Esophagus muscularis mucosa (tissue), 4 donors: ENCODE measurements at regions not wholly inside any gene's neighbourhood (a gene's known extent, or its start where the extent isn't known, plus 50 kb on each side); places are given as distances from the start of the nearest gene placed in this dataset.

ENCODE experiments used
- DNase-seq: peaks from one replicate; pipeline ENCODE4 v3.0.0-alpha.2; 2017; ENCODE audit errors: extremely low spot score
- H3K27ac ChIP-seq, 4 donors: fragments of 200-600 bp; sonication (generic); replicated peaks in 1 of 4; 1 replicate in 3 of 4; 2 replicates in 1 of 4; pipeline ENCODE4 v1.5.1; 2016 to 2019; ENCODE audit warnings: mild to moderate bottlenecking in 1 of 4
- H3K27me3 ChIP-seq, 4 donors: fragments of 200-600 bp; sonication (generic); one replicate each; pipeline versions ENCODE4 v1.5.1 to v1.6.0; 2016 to 2019
- H3K36me3 ChIP-seq, 4 donors: fragments of 200-600 bp; sonication (generic); one replicate each; pipeline ENCODE4 v1.5.1; 2016 to 2019
- H3K4me1 ChIP-seq, 4 donors: fragments of 200-600 bp; sonication (generic); one replicate each; pipeline ENCODE4 v1.5.1; 2016 to 2019
- H3K4me3 ChIP-seq, 4 donors: fragments of 200-600 bp; sonication (generic); 1 replicate in 2 of 4; 2 replicates in 2 of 4; pipeline ENCODE4 v1.5.1; 2016 to 2019; ENCODE audit warnings: mild to moderate bottlenecking in 4 of 4, moderate library complexity in 1 of 4
- H3K9me3 ChIP-seq, 4 donors: fragments of 200-600 bp; sonication (generic); 1 replicate in 3 of 4; 2 replicates in 1 of 4; pipeline ENCODE4 v1.5.1; 2016 to 2019
- CTCF ChIP-seq, 3 experiments: fragments of 200-600 bp in 2 of 3; fragments of 450-650 bp in 1 of 3; sonication (generic) in 2 of 3; IDR thresholded peaks; one replicate each; pipeline ENCODE4 v1.5.1; 2017 to 2019; ENCODE audit warnings: antibody characterized with exemption in 3 of 3, mild to moderate bottlenecking in 2 of 3, moderate library complexity in 1 of 3
- EP300 ChIP-seq: sonication (generic); formaldehyde crosslinking; IDR thresholded peaks from one replicate; pipeline ENCODE4 v1.6.1; 2017; ENCODE audit warnings: antibody characterized with exemption
- POLR2A ChIP-seq: fragments of 450-650 bp; IDR thresholded peaks from one replicate; pipeline ENCODE4 v1.6.1; 2017; ENCODE audit warnings: antibody characterized with exemption, moderate library complexity, mild to moderate bottlenecking, low read depth
- POLR2AphosphoS5 ChIP-seq, 2 donors: sonication (generic); formaldehyde crosslinking; IDR thresholded peaks; one replicate each; pipeline ENCODE4 v1.6.1; 2017; ENCODE audit warnings: antibody characterized with exemption in 2 of 2
- WGBS: methylation state at CpG from one replicate; pipeline ENCODE4 v1.1.5; 2018; 5-methylcytosine and 5-hydroxymethylcytosine counted together
- intact Hi-C: fragments of 100-400 bp; cut with DNase I; formaldehyde crosslinking; loops from one replicate; pipeline ENCODE4 v1.15.1; 2023

GRCh38 chr1:8145545-8146202 lies 119.6 kb upstream of the ERRFI1 start:
- Histone ChIP-seq H3K4me3 (no peak overlapping the region), H3K27me3 (no peaks in the 10 kb centered on the region), H3K36me3 (no peaks in the 10 kb centered on the region), H3K4me1 (peaks cover 0 to 43% (median 34%) of the 10 kb centered on the region in 4 donors), H3K9me3 (no peaks in the 10 kb centered on the region), H3K27ac (peak overlapping the region in 1 of 4 donors; percentile 48)
- 82% methylated on average over 8 of the region's 8 CpGs for WGBS
- DNase-seq = no peak
- TF ChIP-seq EP300 (no peak), CTCF (IDR thresholded peaks at IDR 0.05) (no peak), POLR2A (no peak), POLR2AphosphoS5 (IDR thresholded peaks at IDR 0.05) (no peak)
- intact Hi-C loops = no loop called here

GRCh38 chr1:8144323-8144722 lies 118.2 kb upstream of the ERRFI1 start:
- intact Hi-C loops = no loop called here
- Histone ChIP-seq H3K27ac (peak overlapping the region in 3 of 4 donors; percentile 78 to 96 (median 94)), H3K4me1 (peaks cover 0 to 43% (median 34%) of the 10 kb centered on the region in 4 donors), H3K4me3 (no peak overlapping the region), H3K9me3 (no peaks in the 10 kb centered on the region), H3K27me3 (no peaks in the 10 kb centered on the region), H3K36me3 (no peaks in the 10 kb centered on the region)
- no peak for DNase-seq
- WGBS = 89% methylated on average over 13 of the region's 13 CpGs
- TF ChIP-seq EP300 (no peak), POLR2A (no peak), CTCF (IDR thresholded peaks at IDR 0.05) (no peak), POLR2AphosphoS5 (IDR thresholded peaks at IDR 0.05) (no peak)

GRCh38 chr1:8142955-8143629 lies 117.0 kb upstream of the ERRFI1 start:
- intact Hi-C loops = no loop called here
- peak overlapping the region; percentile 75 to 96 (median 86) for H3K27ac ChIP-seq
- no peak for DNase-seq
- H3K4me3 ChIP-seq = no peak overlapping the region
- H3K36me3 ChIP-seq = no peaks in the 10 kb centered on the region
- no peaks in the 10 kb centered on the region for H3K27me3 ChIP-seq
- H3K9me3 ChIP-seq = no peaks in the 10 kb centered on the region
- WGBS = 59% methylated on average over 7 of the region's 7 CpGs
- H3K4me1 ChIP-seq = peaks cover 3 to 46% (median 40%) of the 10 kb centered on the region in 4 donors
- no peak for TF ChIP-seq CTCF (IDR thresholded peaks at IDR 0.05)
- peak; percentile 56 for TF ChIP-seq EP300
- peak; percentile 19 to 27 for TF ChIP-seq POLR2AphosphoS5 (IDR thresholded peaks at IDR 0.05)

GRCh38 chr1:8139941-8140340 lies 113.8 kb upstream of the ERRFI1 start:
- H3K4me1 ChIP-seq = peaks cover 21 to 67% (median 62%) of the 10 kb centered on the region in 4 donors
- H3K27ac ChIP-seq = peak overlapping the region; percentile 75 to 96 (median 86)
- no peaks in the 10 kb centered on the region for H3K9me3 ChIP-seq
- no peak overlapping the region for H3K4me3 ChIP-seq
- TF ChIP-seq POLR2AphosphoS5 (IDR thresholded peaks at IDR 0.05) (no peak), POLR2A (no peak), EP300 (no peak), CTCF (IDR thresholded peaks at IDR 0.05) (no peak)
- H3K27me3 ChIP-seq = no peaks in the 10 kb centered on the region
- WGBS = over 99% methylated on average over 10 of the region's 11 CpGs
- intact Hi-C loops = no loop called here
- no peak for DNase-seq
- no peaks in the 10 kb centered on the region for H3K36me3 ChIP-seq
